Naive B cell (primary cell): ENCODE measurements at regions not wholly inside any gene's neighbourhood (a gene's known extent, or its start where the extent isn't known, plus 50 kb on each side); places are given as distances from the start of the nearest gene placed in this dataset.
"Not testable (repeated sequence)": the region's sequence is repeated elsewhere in the genome, so short reads cannot be mapped to it uniquely, and the experiment has no call there.

Experiments
- ATAC-seq, 2 donors: fragments of 150-1000 bp; cut with Tn5 transposase; 2 replicates each; pipeline ENCODE4 v1.10.0; 2021; ENCODE audit warnings: low read depth in 2 of 2, mild to moderate bottlenecking in 2 of 2, moderate library complexity in 2 of 2
- DNase-seq: peaks from one replicate; pipeline ENCODE4 v3.0.0; 2022
- H3K27ac Mint-ChIP-seq, 6 donors: one replicate each; pipeline ENCODE4 v1.8.0; 2020 to 2022; ENCODE audit warnings: mild to moderate bottlenecking in 6 of 6, mixed read lengths in 6 of 6, moderate library complexity in 5 of 6, inconsistent platforms in 2 of 6
- H3K27me3 Mint-ChIP-seq, 3 donors: one replicate each; pipeline ENCODE4 v1.8.0; 2021 to 2022; ENCODE audit warnings: mixed read lengths in 3 of 3, mild to moderate bottlenecking in 1 of 3
- H3K36me3 Mint-ChIP-seq, 2 donors: one replicate each; pipeline ENCODE4 v1.8.0; 2020 to 2022; ENCODE audit warnings: mixed read lengths in 2 of 2, inconsistent platforms in 1 of 2, mild to moderate bottlenecking in 1 of 2
- H3K4me1 Mint-ChIP-seq, 3 donors: one replicate each; pipeline ENCODE4 v1.8.0; 2020 to 2022; ENCODE audit warnings: mixed read lengths in 3 of 3, inconsistent platforms in 1 of 3, mild to moderate bottlenecking in 1 of 3, moderate library complexity in 1 of 3
- H3K4me3 Mint-ChIP-seq, 8 donors: one replicate each; pipeline ENCODE4 v1.8.0; 2020 to 2022; ENCODE audit warnings: mild to moderate bottlenecking in 8 of 8, mixed read lengths in 8 of 8, moderate library complexity in 8 of 8, inconsistent platforms in 2 of 8
- H3K9me3 Mint-ChIP-seq, 7 donors: one replicate each; pipeline ENCODE4 v1.8.0; 2020 to 2022; ENCODE audit warnings: mixed read lengths in 7 of 7, mild to moderate bottlenecking in 5 of 7, inconsistent platforms in 2 of 7, moderate library complexity in 1 of 7

GRCh38 chr4:11079171-11079570 lies 349.5 kb downstream of the HS3ST1 start:
- H3K4me3 Mint-ChIP-seq: no peak overlapping the region

DNA sequence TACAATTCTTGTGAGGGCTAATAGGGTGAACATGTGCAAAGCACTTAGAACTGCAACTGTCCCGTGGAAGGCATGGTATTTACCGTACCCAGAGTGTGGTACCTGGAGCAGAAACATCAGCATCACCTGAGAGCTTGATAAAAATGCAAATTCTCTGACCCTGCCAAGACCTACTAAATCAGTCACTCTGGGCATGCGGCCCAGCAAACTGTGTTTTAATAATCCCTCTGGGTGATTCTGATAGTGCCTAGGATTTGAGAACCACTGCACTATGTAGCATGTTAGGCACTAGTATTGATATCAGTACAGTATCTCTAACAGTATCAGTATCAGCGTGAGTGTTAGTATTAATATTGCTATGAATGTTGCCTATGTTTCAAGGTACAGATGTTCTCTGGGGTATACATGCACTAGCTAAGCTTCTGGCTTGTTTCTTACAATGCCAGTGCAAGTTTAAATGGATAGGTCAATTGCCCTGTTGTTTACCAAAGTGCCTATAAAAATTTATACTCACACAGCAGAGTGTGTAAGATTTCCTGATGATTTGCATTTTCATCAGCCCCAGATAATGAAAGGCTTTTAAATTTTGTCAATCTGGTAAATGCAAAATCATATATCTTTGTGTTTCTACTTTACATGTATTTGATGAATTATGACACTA lies 354.0 kb downstream of the HS3ST1 start:
- Mint-ChIP-seq H3K9me3 (no peaks in the 10 kb centered on the region), H3K27ac (peak overlapping the region in 1 of 6 donors; percentile 37), H3K4me3 (peak overlapping the region in 1 of 8 donors; percentile 22), H3K36me3 (no peaks in the 10 kb centered on the region), H3K27me3 (no peaks in the 10 kb centered on the region), H3K4me1 (peaks cover 10 to 15% (median 11%) of the 10 kb centered on the region in 3 donors)
- DNase-seq (no peak), ATAC-seq (no peak)

More at GRCh38 chr4:11079171-11079570, 349.5 kb downstream of the HS3ST1 start:
- no peaks in the 10 kb centered on the region for H3K27me3 Mint-ChIP-seq
- H3K36me3 Mint-ChIP-seq: peaks cover 7 to 8% of the 10 kb centered on the region in 2 donors
- H3K27ac Mint-ChIP-seq: peak overlapping the region in 1 of 6 donors; percentile 6
- no peak for DNase-seq
- H3K9me3 Mint-ChIP-seq: peaks cover 3 to 13% (median 6%) of the 10 kb centered on the region in 7 donors
- H3K4me1 Mint-ChIP-seq: peaks cover 5 to 25% (median 8%) of the 10 kb centered on the region in 3 donors
- ATAC-seq: no peak

- Mint-ChIP-seq H3K4me1 (peaks cover 12 to 19% (median 12%) of the 10 kb centered on the region in 3 donors), H3K36me3 (no peaks in the 10 kb centered on the region), H3K4me3 (no peak overlapping the region), H3K27me3 (no peaks in the 10 kb centered on the region), H3K27ac (no peak overlapping the region), H3K9me3 (no peaks in the 10 kb centered on the region)
- no peak for ATAC-seq
- no peak for DNase-seq
Measured at GRCh38 chr4:11073621-11074051, 355.1 kb downstream of the HS3ST1 start.

GRCh38 chr4:11072999-11073398 lies 355.7 kb downstream of the HS3ST1 start:
- ATAC-seq: no peak
- H3K27me3 Mint-ChIP-seq: no peaks in the 10 kb centered on the region

DNA sequence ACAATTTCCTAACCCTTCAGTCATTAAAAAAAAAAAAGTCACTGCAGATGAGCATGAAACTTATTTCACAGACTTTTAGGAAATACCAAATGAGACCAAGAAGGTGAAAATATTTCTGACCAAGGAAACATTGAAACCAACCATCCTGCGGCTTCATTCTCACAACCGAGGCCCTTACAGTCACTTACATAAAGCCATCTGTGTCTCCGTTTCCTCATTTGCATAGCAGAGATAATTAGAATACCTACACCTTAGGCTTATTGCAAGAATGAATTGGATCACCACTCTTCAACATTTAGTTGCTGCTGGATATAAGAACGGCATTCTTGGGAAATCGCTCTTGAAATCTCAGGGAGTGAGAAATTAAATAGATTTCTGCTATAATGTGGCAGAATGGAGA lies 356.2 kb downstream of the HS3ST1 start:
- peaks cover 12 to 19% (median 16%) of the 10 kb centered on the region in 3 donors for H3K4me1 Mint-ChIP-seq
- H3K27ac Mint-ChIP-seq: no peak overlapping the region
- DNase-seq: no peak
- no peaks in the 10 kb centered on the region for H3K27me3 Mint-ChIP-seq
- peaks cover 0 to under 1% of the 10 kb centered on the region in 2 donors for H3K36me3 Mint-ChIP-seq
- no peak overlapping the region for H3K4me3 Mint-ChIP-seq
- ATAC-seq: no peak
- no peaks in the 10 kb centered on the region for H3K9me3 Mint-ChIP-seq

More at GRCh38 chr4:11072999-11073398, 355.7 kb downstream of the HS3ST1 start:
- peaks cover 12 to 19% (median 14%) of the 10 kb centered on the region in 3 donors for H3K4me1 Mint-ChIP-seq
- DNase-seq: no peak
- H3K36me3 Mint-ChIP-seq: no peaks in the 10 kb centered on the region
- H3K9me3 Mint-ChIP-seq: no peaks in the 10 kb centered on the region
- no peak overlapping the region for H3K27ac Mint-ChIP-seq
- H3K4me3 Mint-ChIP-seq: no peak overlapping the region

DNA sequence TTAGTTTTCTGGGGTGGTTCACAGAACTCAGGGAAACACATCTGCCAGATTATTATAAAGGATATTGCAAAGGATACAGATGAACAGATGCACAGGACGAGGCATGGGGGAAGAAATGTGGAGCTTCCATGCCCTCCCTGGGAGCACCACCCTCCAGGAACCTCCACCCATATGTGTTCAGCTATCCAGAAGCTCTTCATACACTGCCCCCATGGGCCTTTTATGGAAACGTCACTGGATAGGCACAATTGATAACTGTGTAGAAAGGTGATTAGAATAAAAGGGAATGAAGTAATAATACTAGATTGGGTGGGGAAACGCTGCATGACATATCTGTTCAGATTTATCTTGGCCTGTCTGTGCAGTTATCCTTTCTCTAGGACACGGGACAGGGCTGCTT lies 357.9 kb downstream of the HS3ST1 start:
- peaks cover 12 to 24% (median 20%) of the 10 kb centered on the region in 3 donors for H3K4me1 Mint-ChIP-seq
- no peak overlapping the region for H3K4me3 Mint-ChIP-seq
- no peaks in the 10 kb centered on the region for H3K9me3 Mint-ChIP-seq
- no peaks in the 10 kb centered on the region for H3K27me3 Mint-ChIP-seq
- peaks cover 0 to 3% of the 10 kb centered on the region in 2 donors for H3K36me3 Mint-ChIP-seq
- DNase-seq (no peak), ATAC-seq (no peak)
- H3K27ac Mint-ChIP-seq: peak overlapping the region in 3 of 6 donors; percentile 2 to 61 (median 18)

DNA sequence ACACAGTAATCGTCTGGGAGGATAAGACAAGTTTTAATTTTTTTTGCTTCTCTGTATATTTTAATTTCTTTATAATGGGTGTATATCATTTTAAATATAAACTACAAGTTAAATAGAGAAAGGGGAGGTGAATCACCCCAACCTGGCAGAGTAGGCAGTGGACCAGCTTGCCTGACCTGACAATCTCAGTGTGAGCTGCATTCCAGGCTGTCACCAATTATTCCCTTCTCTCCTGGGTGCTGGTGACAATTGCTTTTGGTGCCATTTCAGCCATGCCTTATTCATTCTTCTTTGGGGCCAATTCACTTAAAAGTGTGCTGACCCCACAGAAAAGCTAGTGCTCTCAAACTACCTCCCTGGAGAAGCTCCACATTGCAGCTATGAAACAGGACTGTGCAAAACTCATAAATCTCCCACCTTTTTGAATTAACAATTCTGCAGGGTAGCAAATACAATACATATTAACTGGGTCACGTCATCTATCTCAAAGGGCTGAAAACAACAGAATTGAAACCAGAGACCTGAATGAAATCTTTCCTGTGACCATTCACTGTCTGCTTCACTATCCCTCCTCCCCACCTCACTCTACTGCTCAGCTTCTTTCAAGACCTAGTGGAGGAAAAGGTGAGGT lies 359.0 kb downstream of the HS3ST1 start:
- peaks cover 0 to 3% of the 10 kb centered on the region in 2 donors for H3K36me3 Mint-ChIP-seq
- no peaks in the 10 kb centered on the region for H3K9me3 Mint-ChIP-seq
- DNase-seq: no peak
- no peaks in the 10 kb centered on the region for H3K27me3 Mint-ChIP-seq
- H3K4me1 Mint-ChIP-seq: peaks cover 12 to 21% (median 20%) of the 10 kb centered on the region in 3 donors
- ATAC-seq: no peak
- peak overlapping the region in 1 of 6 donors; percentile 51 for H3K27ac Mint-ChIP-seq
- no peak overlapping the region for H3K4me3 Mint-ChIP-seq

DNA sequence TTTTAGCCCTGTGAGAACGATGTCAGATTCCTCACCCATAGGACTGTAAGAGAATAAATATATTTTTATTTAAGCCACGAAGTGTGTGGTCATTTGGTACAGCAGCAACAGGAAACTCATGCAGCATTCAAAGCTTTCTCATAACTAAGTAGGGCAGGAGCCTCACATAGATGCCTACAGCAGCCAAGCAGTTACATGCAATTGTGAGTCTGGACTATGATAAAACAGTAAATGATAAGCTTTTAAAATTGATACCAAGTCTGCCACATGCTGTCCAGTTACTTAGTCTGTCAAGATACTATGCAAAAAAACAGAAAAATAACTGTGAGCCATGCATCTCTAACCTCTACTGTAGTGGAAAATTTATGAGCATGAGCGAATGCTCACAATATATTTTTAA lies 359.6 kb downstream of the HS3ST1 start:
- H3K27ac Mint-ChIP-seq: no peak overlapping the region
- no peaks in the 10 kb centered on the region for H3K27me3 Mint-ChIP-seq
- H3K9me3 Mint-ChIP-seq: no peaks in the 10 kb centered on the region
- H3K4me1 Mint-ChIP-seq: peaks cover 10 to 16% (median 15%) of the 10 kb centered on the region in 3 donors
- H3K4me3 Mint-ChIP-seq: no peak overlapping the region
- DNase-seq (no peak), ATAC-seq (no peak)
- H3K36me3 Mint-ChIP-seq: peaks cover 0 to 3% of the 10 kb centered on the region in 2 donors

GRCh38 chr4:11066584-11066983 lies 362.1 kb downstream of the HS3ST1 start:
- not testable (repeated sequence) for H3K9me3 Mint-ChIP-seq, H3K27me3 Mint-ChIP-seq, DNase-seq, H3K36me3 Mint-ChIP-seq, ATAC-seq
- H3K27ac Mint-ChIP-seq: peak overlapping the region in 3 of 6 donors; percentile 10 to 44 (median 14)
- H3K4me3 Mint-ChIP-seq: peak overlapping the region in 2 of 8 donors; percentile 21 to 90
- peaks cover 6 to 15% (median 12%) of the 10 kb centered on the region in 3 donors for H3K4me1 Mint-ChIP-seq

- H3K27me3 Mint-ChIP-seq, H3K9me3 Mint-ChIP-seq, H3K4me3 Mint-ChIP-seq, H3K27ac Mint-ChIP-seq, H3K4me1 Mint-ChIP-seq, H3K36me3 Mint-ChIP-seq, ATAC-seq, DNase-seq: not testable (repeated sequence)
Measured at GRCh38 chr4:11060637-11061036, 368.1 kb downstream of the HS3ST1 start.

DNA sequence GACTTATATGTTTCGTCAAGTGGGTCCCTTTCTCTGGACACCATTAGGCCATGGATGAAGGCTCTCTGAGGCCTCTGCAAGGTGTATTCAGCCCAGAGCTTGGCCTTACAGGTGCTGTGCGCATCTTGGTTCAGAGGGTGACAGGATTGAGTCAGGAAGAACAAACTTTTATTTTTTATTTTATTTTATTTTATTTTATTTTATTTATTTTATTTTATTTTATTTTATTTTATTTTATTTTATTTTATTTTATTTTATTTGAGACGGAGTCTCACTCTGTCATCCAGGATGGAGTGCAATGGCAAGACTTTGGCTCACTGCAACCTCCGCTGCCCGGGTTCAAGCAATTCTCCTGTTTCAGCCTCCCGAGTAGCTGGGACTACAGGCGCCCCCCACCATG lies 370.4 kb upstream of the CLNK start:
- not testable (repeated sequence) for DNase-seq, H3K27me3 Mint-ChIP-seq
- peaks cover 8 to 20% (median 15%) of the 10 kb centered on the region in 3 donors for H3K4me1 Mint-ChIP-seq

DNA sequence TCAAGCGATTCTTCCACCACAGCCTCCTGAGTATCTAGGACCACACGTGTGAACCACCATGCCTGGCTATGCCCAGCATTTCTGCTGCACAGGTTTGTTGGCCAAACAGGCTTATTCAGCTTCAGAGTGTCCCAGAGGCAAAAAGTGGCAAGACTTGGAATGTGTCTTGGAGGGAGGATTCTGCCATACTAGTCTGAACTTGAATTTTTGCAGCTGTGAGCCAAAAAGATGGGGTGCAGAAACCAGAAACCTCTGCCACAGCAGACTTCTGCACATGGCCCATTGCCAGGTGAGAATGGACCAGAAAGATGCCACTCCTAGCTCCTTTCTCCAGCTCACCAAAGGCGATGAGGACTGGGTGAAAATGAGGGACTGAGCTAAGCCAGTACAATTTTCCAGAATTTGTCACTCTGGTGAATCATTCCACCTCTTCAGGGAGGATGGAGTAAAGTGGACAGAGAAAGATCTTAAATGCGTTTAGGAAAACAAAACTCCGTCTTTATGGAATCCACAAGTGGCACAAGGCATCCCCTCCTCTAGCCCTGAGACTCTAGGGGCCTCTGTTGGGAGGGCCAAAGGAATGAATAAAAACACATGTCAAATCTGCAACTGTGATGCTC lies 369.1 kb upstream of the CLNK start:
- no peaks in the 10 kb centered on the region for H3K9me3 Mint-ChIP-seq
- no peaks in the 10 kb centered on the region for H3K36me3 Mint-ChIP-seq
- H3K27me3 Mint-ChIP-seq: no peaks in the 10 kb centered on the region
- peaks cover 8 to 20% (median 13%) of the 10 kb centered on the region in 3 donors for H3K4me1 Mint-ChIP-seq
- ATAC-seq (no peak), DNase-seq (no peak)
- no peak overlapping the region for H3K4me3 Mint-ChIP-seq
- H3K27ac Mint-ChIP-seq: no peak overlapping the region

More for the DNA sequence above, 370.4 kb upstream of the CLNK start:
- not testable (repeated sequence) for H3K36me3 Mint-ChIP-seq, H3K9me3 Mint-ChIP-seq, H3K4me3 Mint-ChIP-seq, ATAC-seq
- peak overlapping the region in 1 of 6 donors; percentile 57 for H3K27ac Mint-ChIP-seq

DNA sequence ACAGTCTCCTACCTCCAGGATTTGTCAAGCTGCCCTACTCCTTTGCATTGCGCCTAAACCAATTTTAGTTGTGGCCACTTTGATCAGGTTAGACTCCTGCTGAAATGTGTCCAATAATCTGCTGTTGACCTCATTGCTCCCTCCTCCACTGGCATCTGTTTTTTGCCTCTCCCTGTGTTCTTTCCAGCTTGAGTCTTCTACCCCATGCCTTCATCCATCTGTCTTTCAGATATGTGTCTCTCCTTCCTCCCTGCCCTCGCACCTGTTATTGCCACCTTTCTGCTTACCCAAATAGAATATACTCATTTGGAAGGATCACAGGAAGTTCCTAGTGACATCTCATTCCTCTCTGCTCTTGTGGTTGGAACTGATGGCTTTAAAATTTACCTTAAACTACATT lies 366.6 kb upstream of the CLNK start:
- Mint-ChIP-seq H3K27ac (no peak overlapping the region), H3K27me3 (no peaks in the 10 kb centered on the region), H3K4me3 (no peak overlapping the region), H3K4me1 (peaks cover 17 to 19% (median 19%) of the 10 kb centered on the region in 3 donors), H3K36me3 (peaks cover 0 to 9% of the 10 kb centered on the region in 2 donors), H3K9me3 (peaks cover 0 to 7% (median 5%) of the 10 kb centered on the region in 7 donors)
- ATAC-seq (no peak), DNase-seq (no peak)
